ENCODE measurements at regions not wholly inside any gene's neighbourhood (a gene's known extent, or its start where the extent isn't known, plus 50 kb on each side); places are given as distances from the start of the nearest gene placed in this dataset.

- Histone ChIP-seq H3K4me1 (ENCODE audit: insufficient read depth, low read length) (no peaks in the 10 kb centered on the region), H3K79me1 (ENCODE audit: insufficient read depth, low read depth, low read length, poor library complexity, severe bottlenecking) (no peaks in the 10 kb centered on the region), H3K4me2 (ENCODE audit: insufficient read depth, insufficient read length, low read length) (no peak overlapping the region), H2BK20ac (ENCODE audit: low read depth, low read length, poor library complexity, severe bottlenecking) (no peak overlapping the region), H3K9ac (ENCODE audit: extremely low read depth, insufficient read length, low read length) (no peak overlapping the region), H3T11ph (ENCODE audit: low read length) (no peak overlapping the region), H2BK120ac (ENCODE audit: low read depth, low read length, poor library complexity, severe bottlenecking) (no peak overlapping the region), H3K14ac (ENCODE audit: insufficient read depth, low read length) (no peak overlapping the region), H2BK12ac (ENCODE audit: insufficient read length, low read depth, low read length) (no peak overlapping the region), H3K23me2 (ENCODE audit: insufficient read length, low read depth, low read length, poor library complexity, severe bottlenecking) (no peaks in the 10 kb centered on the region), H4K8ac (replicated peaks; ENCODE audit: insufficient read length, low read depth, low read length) (no peak overlapping the region), H3K18ac (ENCODE audit: insufficient read length, low read depth, low read length) (no peak overlapping the region), H2BK5ac (ENCODE audit: insufficient read length, low read length) (no peak overlapping the region), H2AFZ (ENCODE audit: low read length) (no peak overlapping the region), H3K9me3 (ENCODE audit: control insufficient read depth, low read depth, low read length) (no peaks in the 10 kb centered on the region), H3K23ac (ENCODE audit: insufficient read length, low read depth, low read length) (no peak overlapping the region), H4K91ac (ENCODE audit: insufficient read length, low read depth, low read length) (no peak overlapping the region), H3K4ac (ENCODE audit: low read depth, low read length) (no peak overlapping the region), H4K5ac (ENCODE audit: insufficient read length, low read depth, low read length) (no peak overlapping the region), H3K79me2 (ENCODE audit: insufficient read depth, low read length) (no peaks in the 10 kb centered on the region), H2BK15ac (ENCODE audit: low read depth, low read length) (no peak overlapping the region), H2AK5ac (ENCODE audit: insufficient read length, low read length) (no peak overlapping the region), H3K56ac (ENCODE audit: insufficient read length, low read depth, low read length) (no peak overlapping the region), H4K20me1 (ENCODE audit: control insufficient read depth, insufficient read depth, insufficient read length) (no peaks in the 10 kb centered on the region), H3K27me3 (ENCODE audit: insufficient read depth, low read length) (no peaks in the 10 kb centered on the region), H3K27ac (ENCODE audit: insufficient read length, low read depth, low read length) (no peak overlapping the region)
- H3K4me1 Mint-ChIP-seq, result no peaks in the 10 kb centered on the region
- H3K4me3 Mint-ChIP-seq, result no peak overlapping the region
- no peaks in the 10 kb centered on the region for H3K27me3 Mint-ChIP-seq (ENCODE audit: low read depth)
- DNase-seq, result no peak
- WGBS (ENCODE audit: extremely low coverage, insufficient read length, low lambda C conversion rate), result no CpG with 5 or more reads among the region's 3 CpGs
- no peak for TF ChIP-seq CTCF (conservative IDR thresholded peaks at IDR 0.05)
- peaks cover 0 to 13% (median 2%) of the 10 kb centered on the region in 3 experiments; a peak in 6 of 7 replicates for H3K36me3 Mint-ChIP-seq (ENCODE audit: insufficient read depth in 1 of 3, low read depth in 3 of 3)
- H3K9me3 Mint-ChIP-seq, result peaks cover 12 to 13% of the 10 kb centered on the region in 2 experiments
- no peak overlapping the region for H3K27ac Mint-ChIP-seq
Observed at GRCh38 chr5:28421141-28421540, 1382.8 kb upstream of the CDH9 start.

Data from H9 (cell line).